Spleen (tissue), 11 donors: ENCODE measurements at regions not wholly inside any gene's neighbourhood (a gene's known extent, or its start where the extent isn't known, plus 50 kb on each side); places are given as distances from the start of the nearest gene placed in this dataset.

Experiments
- DNase-seq: peaks from one replicate; pipeline ENCODE4 v3.0.0-alpha.2; 2020
- H3K27ac ChIP-seq, 8 donors: fragments of 200-600 bp; sonication (generic) in 7 of 8; 1 replicate in 4 of 8; 2 replicates in 4 of 8; pipeline versions ENCODE4 v1.5.0 to v1.8.0; 2016 to 2021; ENCODE audit warnings: inconsistent platforms in 4 of 8, mild to moderate bottlenecking in 4 of 8, moderate library complexity in 1 of 8
- H3K27me3 ChIP-seq, 7 donors: fragments of 200-600 bp; sonication (generic) in 6 of 7; replicated peaks in 1 of 7; 1 replicate in 4 of 7; 2 replicates in 3 of 7; pipeline versions ENCODE4 v1.5.0 to v1.8.0; 2016 to 2021; ENCODE audit warnings: inconsistent platforms in 3 of 7, mild to moderate bottlenecking in 1 of 7
- H3K36me3 ChIP-seq, 6 donors: fragments of 200-600 bp; sonication (generic) in 5 of 6; 1 replicate in 4 of 6; 2 replicates in 2 of 6; pipeline versions ENCODE4 v1.5.0 to v1.8.0; 2016 to 2021; ENCODE audit warnings: inconsistent platforms in 2 of 6
- H3K4me1 ChIP-seq, 6 donors: fragments of 200-600 bp; sonication (generic) in 5 of 6; 1 replicate in 3 of 6; 2 replicates in 3 of 6; pipeline versions ENCODE4 v1.5.0 to v1.8.0; 2016 to 2021; ENCODE audit warnings: inconsistent platforms in 3 of 6
- H3K4me3 ChIP-seq, 8 donors: fragments of 200-600 bp; sonication (generic) in 7 of 8; 1 replicate in 4 of 8; 2 replicates in 4 of 8; pipeline versions ENCODE4 v1.5.0 to v1.8.0; 2016 to 2021; ENCODE audit warnings: inconsistent platforms in 4 of 8, mild to moderate bottlenecking in 4 of 8, moderate library complexity in 2 of 8
- H3K9me3 ChIP-seq, 8 donors: fragments of 200-600 bp; sonication (generic) in 7 of 8; 1 replicate in 4 of 8; 2 replicates in 4 of 8; pipeline versions ENCODE4 v1.5.0 to v1.8.0; 2016 to 2021; ENCODE audit warnings: inconsistent platforms in 4 of 8
- POLR2A ChIP-seq, 3 donors: fragments of 450-650 bp; IDR thresholded peaks; one replicate each; pipeline ENCODE4 v1.5.1; 2017; ENCODE audit warnings: antibody characterized with exemption in 3 of 3, mild to moderate bottlenecking in 1 of 3
- POLR2AphosphoS5 ChIP-seq, 3 donors: sonication (generic); formaldehyde crosslinking; IDR thresholded peaks; one replicate each; pipeline ENCODE4 v1.5.1; 2017; ENCODE audit warnings: antibody characterized with exemption in 3 of 3
- WGBS, 5 donors: extraction: QIAGEN DNeasy Blood & Tissue Kit in 3 of 5; methylation state at CpG; one replicate each; pipeline versions ENCODE4 v1.1.5 to v1.1.7; 2013 to 2018; 5-methylcytosine and 5-hydroxymethylcytosine counted together
- intact Hi-C: fragments of 100-400 bp; cut with DNase I; formaldehyde crosslinking; loops from one replicate; pipeline ENCODE4 v1.15.0; 2023; ENCODE audit warnings: low total_unique reads
- TF ChIP-seq, protein P1 (sequence below), 11 experiments: fragments of 200-600 bp in 7 of 11; fragments of 450-650 bp in 4 of 11; sonication (generic) in 4 of 11; IDR thresholded peaks in 8 of 11; conservative IDR thresholded peaks in 3 of 11; 1 replicate in 7 of 11; 2 replicates in 4 of 11; pipeline versions ENCODE4 v1.4.0 to v1.8.0; 2016 to 2021; ENCODE audit warnings: antibody characterized with exemption in 11 of 11, inconsistent platforms in 4 of 11, mild to moderate bottlenecking in 1 of 11
- donor health status: healthy with polysubstance abuse.
- donor health status: DM: no; HTN: no; CAD: no; lungs with moderate emphysema.
- donor health status: DM: no; HTN: no; CAD: no.
- donor health status: Bipolar disorder and iron deficiency.
- donor health status: healthy.
- donor health status: DM: no; HTN: no; CAD: no.
- donor health status: DM: yes; HTN: yes; CAD: no.

DNA sequence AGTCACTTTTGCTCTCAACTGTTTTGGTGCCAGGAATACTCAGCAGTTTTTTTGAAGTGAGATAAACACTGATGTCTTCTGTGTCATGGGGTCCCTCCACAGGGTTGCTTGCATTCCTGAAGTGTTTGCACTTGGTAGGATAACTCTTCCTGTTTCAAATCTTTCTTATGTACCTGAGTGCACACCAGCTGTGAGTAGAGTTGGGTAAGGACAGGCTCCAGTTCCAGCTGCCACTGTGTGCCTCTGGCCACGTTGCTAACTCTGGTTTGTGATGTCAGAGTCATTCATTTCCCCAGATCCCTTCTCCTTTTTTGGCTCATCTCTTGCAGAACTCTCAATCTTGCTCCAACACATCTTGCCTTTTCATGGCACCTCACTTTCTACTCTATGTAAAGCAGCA is 356.3 kb upstream of the B3GALT2 start:
- intact Hi-C loops = no loop called here
- H3K27me3 ChIP-seq = no peaks in the 10 kb centered on the region
- TF ChIP-seq, protein P1, sequence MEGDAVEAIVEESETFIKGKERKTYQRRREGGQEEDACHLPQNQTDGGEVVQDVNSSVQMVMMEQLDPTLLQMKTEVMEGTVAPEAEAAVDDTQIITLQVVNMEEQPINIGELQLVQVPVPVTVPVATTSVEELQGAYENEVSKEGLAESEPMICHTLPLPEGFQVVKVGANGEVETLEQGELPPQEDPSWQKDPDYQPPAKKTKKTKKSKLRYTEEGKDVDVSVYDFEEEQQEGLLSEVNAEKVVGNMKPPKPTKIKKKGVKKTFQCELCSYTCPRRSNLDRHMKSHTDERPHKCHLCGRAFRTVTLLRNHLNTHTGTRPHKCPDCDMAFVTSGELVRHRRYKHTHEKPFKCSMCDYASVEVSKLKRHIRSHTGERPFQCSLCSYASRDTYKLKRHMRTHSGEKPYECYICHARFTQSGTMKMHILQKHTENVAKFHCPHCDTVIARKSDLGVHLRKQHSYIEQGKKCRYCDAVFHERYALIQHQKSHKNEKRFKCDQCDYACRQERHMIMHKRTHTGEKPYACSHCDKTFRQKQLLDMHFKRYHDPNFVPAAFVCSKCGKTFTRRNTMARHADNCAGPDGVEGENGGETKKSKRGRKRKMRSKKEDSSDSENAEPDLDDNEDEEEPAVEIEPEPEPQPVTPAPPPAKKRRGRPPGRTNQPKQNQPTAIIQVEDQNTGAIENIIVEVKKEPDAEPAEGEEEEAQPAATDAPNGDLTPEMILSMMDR (IDR thresholded peaks at IDR 0.05 in 8 of 11, conservative IDR thresholded peaks at IDR 0.05 in 3 of 11) = no peak
- TF ChIP-seq POLR2A (IDR thresholded peaks at IDR 0.05) = no peak
- no peak for TF ChIP-seq POLR2AphosphoS5 (IDR thresholded peaks at IDR 0.05)
- no peaks in the 10 kb centered on the region for H3K36me3 ChIP-seq
- DNase-seq = no peak
- H3K4me3 ChIP-seq = no peak overlapping the region
- peaks cover 3 to 37% (median 14%) of the 10 kb centered on the region in 6 donors for H3K4me1 ChIP-seq
- WGBS, 5 donors = 12 to 50% (median 30%) methylated on average over 1 of the region's 1 CpG
- peak overlapping the region in 3 of 8 donors; percentile 38 to 82 (median 73) for H3K27ac ChIP-seq
- no peaks in the 10 kb centered on the region for H3K9me3 ChIP-seq

DNA sequence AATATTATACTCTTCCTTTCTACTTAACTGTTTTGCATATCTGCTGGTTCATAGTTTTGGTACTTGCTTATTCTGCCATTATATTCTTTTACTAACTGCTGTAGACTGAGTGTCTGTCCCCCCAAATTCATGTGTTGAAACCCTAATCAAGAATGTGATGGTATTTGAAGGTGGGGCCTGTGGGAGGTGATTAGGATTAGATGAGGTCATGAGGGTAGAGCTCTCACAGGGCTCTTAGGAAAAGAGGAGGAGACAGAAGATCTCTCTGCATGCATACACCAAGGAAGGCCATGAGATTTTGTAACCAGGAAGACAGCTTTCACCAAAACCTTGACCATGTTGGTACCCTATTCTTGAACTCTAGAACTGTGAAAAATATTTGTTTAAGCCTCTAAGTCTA is 354.1 kb upstream of the B3GALT2 start:
- intact Hi-C loops = no loop called here
- TF ChIP-seq, protein P1 (IDR thresholded peaks at IDR 0.05 in 8 of 11, conservative IDR thresholded peaks at IDR 0.05 in 3 of 11) = no peak
- TF ChIP-seq POLR2A (IDR thresholded peaks at IDR 0.05) (no peak), POLR2AphosphoS5 (IDR thresholded peaks at IDR 0.05) (no peak)
- Histone ChIP-seq H3K36me3 (no peaks in the 10 kb centered on the region), H3K4me1 (peaks cover 3 to 51% (median 24%) of the 10 kb centered on the region in 6 donors), H3K9me3 (no peaks in the 10 kb centered on the region), H3K27me3 (no peaks in the 10 kb centered on the region), H3K4me3 (peak overlapping the region in 1 of 8 donors; percentile 43), H3K27ac (peak overlapping the region; percentile 45 to 82 (median 76))
- no peak for DNase-seq

DNA sequence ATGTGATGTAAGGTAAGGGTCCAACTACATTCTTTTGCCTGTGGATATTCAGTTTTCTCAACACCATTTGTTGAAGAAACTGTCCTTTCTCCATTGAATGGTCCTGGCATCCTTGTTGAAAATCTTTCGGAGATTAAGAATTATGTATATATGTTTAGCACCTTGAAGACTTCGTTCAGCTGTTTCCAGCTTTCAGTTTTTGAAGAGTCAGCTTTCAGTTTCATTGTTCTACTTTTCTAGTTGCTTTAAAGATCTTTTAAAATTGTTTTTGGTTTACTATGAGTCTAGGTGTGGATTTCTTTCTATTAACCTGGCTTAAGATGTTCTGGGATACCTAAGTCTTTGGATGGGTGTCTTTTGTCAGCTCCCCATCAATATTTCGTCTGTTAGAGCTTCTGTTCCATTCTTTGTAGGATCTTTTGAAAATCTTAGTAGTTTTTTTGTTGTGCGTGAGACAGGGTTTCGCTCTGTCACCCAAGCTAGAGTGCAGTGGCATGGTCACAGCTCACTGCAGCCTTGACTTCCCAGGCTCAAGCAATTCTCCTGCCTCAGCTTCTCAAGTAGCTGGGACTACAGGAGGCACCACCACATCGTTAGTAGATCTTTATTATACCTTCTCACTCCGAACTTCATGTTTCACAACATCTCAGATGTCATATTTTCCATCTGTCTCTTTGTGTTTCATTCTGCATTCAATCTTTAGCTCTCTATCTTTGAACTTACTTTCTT is 353.5 kb upstream of the B3GALT2 start:
- DNase-seq = no peak
- Histone ChIP-seq H3K27me3 (no peaks in the 10 kb centered on the region), H3K27ac (peak overlapping the region; percentile 45 to 82 (median 76)), H3K36me3 (no peaks in the 10 kb centered on the region), H3K4me1 (peaks cover 3 to 51% (median 24%) of the 10 kb centered on the region in 6 donors), H3K4me3 (peak overlapping the region in 3 of 8 donors; percentile 8 to 43 (median 11)), H3K9me3 (no peaks in the 10 kb centered on the region)
- 55 to 67% (median 60%) methylated on average over 7 of the region's 7 CpGs for WGBS, 5 donors
- no peak for TF ChIP-seq POLR2A (IDR thresholded peaks at IDR 0.05)
- no peak for TF ChIP-seq POLR2AphosphoS5 (IDR thresholded peaks at IDR 0.05)
- TF ChIP-seq, protein P1 (IDR thresholded peaks at IDR 0.05 in 8 of 11, conservative IDR thresholded peaks at IDR 0.05 in 3 of 11) = no peak
- intact Hi-C loops = no loop called here

DNA sequence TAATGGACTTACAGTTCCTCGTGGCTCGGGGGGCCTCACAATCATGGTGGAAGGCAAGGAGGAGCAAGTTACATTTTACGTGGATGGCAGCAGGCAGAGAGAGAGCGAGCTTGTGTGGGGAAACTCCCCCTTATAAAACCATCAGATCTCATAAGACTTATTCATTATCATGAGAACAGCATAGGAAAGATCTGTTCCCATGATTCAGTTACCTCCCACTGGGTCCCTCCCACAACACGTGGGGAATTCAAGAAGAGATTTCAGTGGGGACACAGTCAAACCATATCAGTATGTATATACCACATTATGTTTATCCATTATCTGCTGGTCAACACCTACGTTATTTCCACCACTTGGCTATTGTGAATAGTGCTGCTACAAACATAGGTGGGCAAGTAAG is 352.3 kb upstream of the B3GALT2 start:
- Histone ChIP-seq H3K27me3 (no peaks in the 10 kb centered on the region), H3K27ac (peak overlapping the region in 4 of 8 donors; percentile 73 to 77 (median 76)), H3K9me3 (no peaks in the 10 kb centered on the region), H3K36me3 (no peaks in the 10 kb centered on the region), H3K4me3 (no peak overlapping the region), H3K4me1 (peaks cover 3 to 51% (median 24%) of the 10 kb centered on the region in 6 donors)
- intact Hi-C loops = no loop called here
- 78 to 91% (median 87%) methylated on average over 6 of the region's 6 CpGs for WGBS, 5 donors
- TF ChIP-seq, protein P1 (IDR thresholded peaks at IDR 0.05 in 8 of 11, conservative IDR thresholded peaks at IDR 0.05 in 3 of 11) = no peak
- no peak for TF ChIP-seq POLR2A (IDR thresholded peaks at IDR 0.05)
- no peak for DNase-seq
